ENCODE measurements at regions not wholly inside any gene's neighbourhood (a gene's known extent, or its start where the extent isn't known, plus 50 kb on each side); places are given as distances from the start of the nearest gene placed in this dataset.

DNA sequence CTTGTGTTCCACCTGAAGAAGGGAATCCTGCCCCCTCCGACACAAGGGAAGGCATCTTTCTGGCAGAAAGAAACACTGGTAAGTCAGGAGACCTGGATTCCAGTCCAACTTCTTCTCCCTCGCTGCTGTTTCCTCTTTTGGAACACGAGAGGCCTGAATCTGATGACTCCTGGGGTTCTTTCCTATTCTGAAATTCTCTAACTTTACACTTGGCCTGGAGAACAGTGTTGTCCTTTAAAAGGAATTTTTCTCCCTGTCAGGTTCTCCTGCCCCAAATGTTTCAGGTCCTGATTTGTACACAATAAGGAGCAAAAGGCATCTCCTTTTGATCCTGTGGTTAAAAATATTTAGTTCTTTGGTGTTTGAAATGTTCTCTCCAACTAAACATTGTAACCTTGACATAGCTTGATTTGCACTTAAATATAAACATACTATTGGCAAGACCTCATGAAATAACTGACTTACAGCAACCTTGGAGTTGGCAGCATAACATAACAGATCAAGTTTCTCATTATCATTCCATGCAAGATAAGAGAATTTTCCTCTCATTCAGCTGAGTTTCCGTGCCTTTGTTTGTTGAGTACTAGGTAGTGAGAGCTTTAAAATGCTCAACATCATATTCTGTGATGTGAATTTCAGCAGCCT is 244.8 kb downstream of the COG6 start:
- TF ChIP-seq POLR2AphosphoS5 (IDR thresholded peaks at IDR 0.05; ENCODE audit: low read depth) (no peak), EZH2phosphoT487 (IDR thresholded peaks at IDR 0.05; ENCODE audit: unreplicated experiment) (no peak), EZH2 (IDR thresholded peaks at IDR 0.05; ENCODE audit: low read depth, unreplicated experiment) (no peak), CREB1 (CRISPR knock-in tag; IDR thresholded peaks at IDR 0.05; ENCODE audit: low read depth) (no peak), JUNB (IDR thresholded peaks at IDR 0.05; ENCODE audit: unreplicated experiment) (no peak)
- TF ChIP-seq, protein P1, sequence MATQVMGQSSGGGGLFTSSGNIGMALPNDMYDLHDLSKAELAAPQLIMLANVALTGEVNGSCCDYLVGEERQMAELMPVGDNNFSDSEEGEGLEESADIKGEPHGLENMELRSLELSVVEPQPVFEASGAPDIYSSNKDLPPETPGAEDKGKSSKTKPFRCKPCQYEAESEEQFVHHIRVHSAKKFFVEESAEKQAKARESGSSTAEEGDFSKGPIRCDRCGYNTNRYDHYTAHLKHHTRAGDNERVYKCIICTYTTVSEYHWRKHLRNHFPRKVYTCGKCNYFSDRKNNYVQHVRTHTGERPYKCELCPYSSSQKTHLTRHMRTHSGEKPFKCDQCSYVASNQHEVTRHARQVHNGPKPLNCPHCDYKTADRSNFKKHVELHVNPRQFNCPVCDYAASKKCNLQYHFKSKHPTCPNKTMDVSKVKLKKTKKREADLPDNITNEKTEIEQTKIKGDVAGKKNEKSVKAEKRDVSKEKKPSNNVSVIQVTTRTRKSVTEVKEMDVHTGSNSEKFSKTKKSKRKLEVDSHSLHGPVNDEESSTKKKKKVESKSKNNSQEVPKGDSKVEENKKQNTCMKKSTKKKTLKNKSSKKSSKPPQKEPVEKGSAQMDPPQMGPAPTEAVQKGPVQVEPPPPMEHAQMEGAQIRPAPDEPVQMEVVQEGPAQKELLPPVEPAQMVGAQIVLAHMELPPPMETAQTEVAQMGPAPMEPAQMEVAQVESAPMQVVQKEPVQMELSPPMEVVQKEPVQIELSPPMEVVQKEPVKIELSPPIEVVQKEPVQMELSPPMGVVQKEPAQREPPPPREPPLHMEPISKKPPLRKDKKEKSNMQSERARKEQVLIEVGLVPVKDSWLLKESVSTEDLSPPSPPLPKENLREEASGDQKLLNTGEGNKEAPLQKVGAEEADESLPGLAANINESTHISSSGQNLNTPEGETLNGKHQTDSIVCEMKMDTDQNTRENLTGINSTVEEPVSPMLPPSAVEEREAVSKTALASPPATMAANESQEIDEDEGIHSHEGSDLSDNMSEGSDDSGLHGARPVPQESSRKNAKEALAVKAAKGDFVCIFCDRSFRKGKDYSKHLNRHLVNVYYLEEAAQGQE (IDR thresholded peaks at IDR 0.05; ENCODE audit: unreplicated experiment), result no peak
- TF ChIP-seq, protein P2, sequence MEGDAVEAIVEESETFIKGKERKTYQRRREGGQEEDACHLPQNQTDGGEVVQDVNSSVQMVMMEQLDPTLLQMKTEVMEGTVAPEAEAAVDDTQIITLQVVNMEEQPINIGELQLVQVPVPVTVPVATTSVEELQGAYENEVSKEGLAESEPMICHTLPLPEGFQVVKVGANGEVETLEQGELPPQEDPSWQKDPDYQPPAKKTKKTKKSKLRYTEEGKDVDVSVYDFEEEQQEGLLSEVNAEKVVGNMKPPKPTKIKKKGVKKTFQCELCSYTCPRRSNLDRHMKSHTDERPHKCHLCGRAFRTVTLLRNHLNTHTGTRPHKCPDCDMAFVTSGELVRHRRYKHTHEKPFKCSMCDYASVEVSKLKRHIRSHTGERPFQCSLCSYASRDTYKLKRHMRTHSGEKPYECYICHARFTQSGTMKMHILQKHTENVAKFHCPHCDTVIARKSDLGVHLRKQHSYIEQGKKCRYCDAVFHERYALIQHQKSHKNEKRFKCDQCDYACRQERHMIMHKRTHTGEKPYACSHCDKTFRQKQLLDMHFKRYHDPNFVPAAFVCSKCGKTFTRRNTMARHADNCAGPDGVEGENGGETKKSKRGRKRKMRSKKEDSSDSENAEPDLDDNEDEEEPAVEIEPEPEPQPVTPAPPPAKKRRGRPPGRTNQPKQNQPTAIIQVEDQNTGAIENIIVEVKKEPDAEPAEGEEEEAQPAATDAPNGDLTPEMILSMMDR (conservative IDR thresholded peaks at IDR 0.05; ENCODE audit: low read depth in 2 of 2), result no peak
- TF ChIP-seq, protein P3, sequence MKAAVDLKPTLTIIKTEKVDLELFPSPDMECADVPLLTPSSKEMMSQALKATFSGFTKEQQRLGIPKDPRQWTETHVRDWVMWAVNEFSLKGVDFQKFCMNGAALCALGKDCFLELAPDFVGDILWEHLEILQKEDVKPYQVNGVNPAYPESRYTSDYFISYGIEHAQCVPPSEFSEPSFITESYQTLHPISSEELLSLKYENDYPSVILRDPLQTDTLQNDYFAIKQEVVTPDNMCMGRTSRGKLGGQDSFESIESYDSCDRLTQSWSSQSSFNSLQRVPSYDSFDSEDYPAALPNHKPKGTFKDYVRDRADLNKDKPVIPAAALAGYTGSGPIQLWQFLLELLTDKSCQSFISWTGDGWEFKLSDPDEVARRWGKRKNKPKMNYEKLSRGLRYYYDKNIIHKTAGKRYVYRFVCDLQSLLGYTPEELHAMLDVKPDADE (IDR thresholded peaks at IDR 0.05), result no peak

Measured in GM23338 (cell line).